WTC11 (cell line): ENCODE measurements at regions not wholly inside any gene's neighbourhood (a gene's known extent, or its start where the extent isn't known, plus 50 kb on each side); places are given as distances from the start of the nearest gene placed in this dataset.

ENCODE experiments used
- AFF4 ChIP-seq: sonication (generic); formaldehyde crosslinking; IDR thresholded peaks from 2 replicates; pipeline ENCODE4 v1.8.1; 2023; ENCODE audit warnings: mild to moderate bottlenecking, missing genetic modification reagents, borderline replicate concordance
- CBFB ChIP-seq: sonication (generic); formaldehyde crosslinking; IDR thresholded peaks from 2 replicates; pipeline ENCODE4 v1.8.1; 2022; ENCODE audit warnings: mild to moderate bottlenecking, low read depth, missing genetic modification reagents
- CTCF ChIP-seq: fragments of 200-600 bp; IDR thresholded peaks from 2 replicates; pipeline ENCODE4 v1.8.0; 2022; ENCODE audit warnings: antibody characterized with exemption
- FOXK1 ChIP-seq: sonication (generic); formaldehyde crosslinking; IDR thresholded peaks from 2 replicates; pipeline ENCODE4 v1.8.0; 2022; ENCODE audit warnings: mild to moderate bottlenecking, moderate library complexity, missing genetic modification reagents
- HMGA2 ChIP-seq: fragments of 250-450 bp; sonication (Bioruptor Pico); IDR thresholded peaks from 2 replicates; pipeline ENCODE4 v1.4.0; 2021; ENCODE audit warnings: mild to moderate bottlenecking, moderate library complexity
- KAT7 ChIP-seq: sonication (generic); formaldehyde crosslinking; IDR thresholded peaks from 2 replicates; pipeline ENCODE4 v1.8.1; 2023; ENCODE audit warnings: missing genetic modification reagents, mild to moderate bottlenecking, borderline replicate concordance
- TEAD1 ChIP-seq: sonication (generic); formaldehyde crosslinking; IDR thresholded peaks from 2 replicates; pipeline ENCODE4 v1.8.0; 2022; ENCODE audit warnings: mild to moderate bottlenecking, missing genetic modification reagents
- TP53 ChIP-seq: sonication (generic); formaldehyde crosslinking; IDR thresholded peaks from 2 replicates; pipeline ENCODE4 v1.8.1; 2023; ENCODE audit warnings: mild to moderate bottlenecking, missing genetic modification reagents
- USF2 ChIP-seq: sonication (generic); formaldehyde crosslinking; IDR thresholded peaks from 2 replicates; pipeline ENCODE4 v1.8.1; 2023; ENCODE audit warnings: mild to moderate bottlenecking, missing genetic modification reagents, moderate library complexity
- TF ChIP-seq, protein P1 (sequence below): sonication (generic); formaldehyde crosslinking; IDR thresholded peaks from 2 replicates; pipeline ENCODE4 v1.8.0; 2022; ENCODE audit warnings: mild to moderate bottlenecking, missing genetic modification reagents
- TF ChIP-seq, protein P2 (sequence below): sonication (generic); formaldehyde crosslinking; IDR thresholded peaks from 2 replicates; pipeline ENCODE4 v1.8.1; 2022; ENCODE audit warnings: low read depth, missing genetic modification reagents, borderline replicate concordance

GRCh38 chr4:32031026-32031425 lies 1310.9 kb downstream of the PCDH7 start:
- TF ChIP-seq USF2 (CRISPR knock-in tag) = no peak
- no peak for TF ChIP-seq FOXK1 (CRISPR knock-in tag)
- TF ChIP-seq CTCF = no peak
- no peak for TF ChIP-seq HMGA2 (CRISPR knock-in tag)
- TF ChIP-seq AFF4 (CRISPR knock-in tag) = no peak
- TF ChIP-seq KAT7 (CRISPR knock-in tag) = no peak
- TF ChIP-seq TEAD1 = no peak
- TF ChIP-seq CBFB = no peak
- TF ChIP-seq, protein P1, sequence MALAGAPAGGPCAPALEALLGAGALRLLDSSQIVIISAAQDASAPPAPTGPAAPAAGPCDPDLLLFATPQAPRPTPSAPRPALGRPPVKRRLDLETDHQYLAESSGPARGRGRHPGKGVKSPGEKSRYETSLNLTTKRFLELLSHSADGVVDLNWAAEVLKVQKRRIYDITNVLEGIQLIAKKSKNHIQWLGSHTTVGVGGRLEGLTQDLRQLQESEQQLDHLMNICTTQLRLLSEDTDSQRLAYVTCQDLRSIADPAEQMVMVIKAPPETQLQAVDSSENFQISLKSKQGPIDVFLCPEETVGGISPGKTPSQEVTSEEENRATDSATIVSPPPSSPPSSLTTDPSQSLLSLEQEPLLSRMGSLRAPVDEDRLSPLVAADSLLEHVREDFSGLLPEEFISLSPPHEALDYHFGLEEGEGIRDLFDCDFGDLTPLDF (CRISPR knock-in tag) = no peak
- no peak for TF ChIP-seq TP53 (CRISPR knock-in tag)
- TF ChIP-seq, protein P2, sequence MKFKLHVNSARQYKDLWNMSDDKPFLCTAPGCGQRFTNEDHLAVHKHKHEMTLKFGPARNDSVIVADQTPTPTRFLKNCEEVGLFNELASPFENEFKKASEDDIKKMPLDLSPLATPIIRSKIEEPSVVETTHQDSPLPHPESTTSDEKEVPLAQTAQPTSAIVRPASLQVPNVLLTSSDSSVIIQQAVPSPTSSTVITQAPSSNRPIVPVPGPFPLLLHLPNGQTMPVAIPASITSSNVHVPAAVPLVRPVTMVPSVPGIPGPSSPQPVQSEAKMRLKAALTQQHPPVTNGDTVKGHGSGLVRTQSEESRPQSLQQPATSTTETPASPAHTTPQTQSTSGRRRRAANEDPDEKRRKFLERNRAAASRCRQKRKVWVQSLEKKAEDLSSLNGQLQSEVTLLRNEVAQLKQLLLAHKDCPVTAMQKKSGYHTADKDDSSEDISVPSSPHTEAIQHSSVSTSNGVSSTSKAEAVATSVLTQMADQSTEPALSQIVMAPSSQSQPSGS (CRISPR knock-in tag) = no peak
